Activated T-helper 17 cell treated with anti-CD3 and anti-CD28 coated beads, Interleukin-2, amount 50 U/mL, for 72 hours (primary cell): ENCODE measurements at regions not wholly inside any gene's neighbourhood (a gene's known extent, or its start where the extent isn't known, plus 50 kb on each side); places are given as distances from the start of the nearest gene placed in this dataset.

Experiments
- ATAC-seq: fragments of 150-1000 bp; cut with Tn5 transposase; replicated peaks from 2 replicates; pipeline ENCODE4 v1.10.0; 2021; ENCODE audit warnings: mild to moderate bottlenecking, moderate library complexity
- H3K27ac Mint-ChIP-seq: one replicate; pipeline ENCODE4 v1.8.0; 2022; ENCODE audit warnings: mixed read lengths
- H3K27me3 Mint-ChIP-seq: one replicate; pipeline ENCODE4 v1.8.0; 2022; ENCODE audit warnings: mixed read lengths
- H3K36me3 Mint-ChIP-seq: one replicate; pipeline ENCODE4 v1.8.0; 2022; ENCODE audit warnings: low read depth, mild to moderate bottlenecking, mixed read lengths
- H3K4me1 Mint-ChIP-seq: one replicate; pipeline ENCODE4 v1.8.0; 2022; ENCODE audit warnings: mixed read lengths
- H3K4me3 Mint-ChIP-seq: one replicate; pipeline ENCODE4 v1.8.0; 2022; ENCODE audit warnings: mild to moderate bottlenecking, mixed read lengths
- H3K9me3 Mint-ChIP-seq: one replicate; pipeline ENCODE4 v1.8.0; 2022; ENCODE audit warnings: mixed read lengths

DNA sequence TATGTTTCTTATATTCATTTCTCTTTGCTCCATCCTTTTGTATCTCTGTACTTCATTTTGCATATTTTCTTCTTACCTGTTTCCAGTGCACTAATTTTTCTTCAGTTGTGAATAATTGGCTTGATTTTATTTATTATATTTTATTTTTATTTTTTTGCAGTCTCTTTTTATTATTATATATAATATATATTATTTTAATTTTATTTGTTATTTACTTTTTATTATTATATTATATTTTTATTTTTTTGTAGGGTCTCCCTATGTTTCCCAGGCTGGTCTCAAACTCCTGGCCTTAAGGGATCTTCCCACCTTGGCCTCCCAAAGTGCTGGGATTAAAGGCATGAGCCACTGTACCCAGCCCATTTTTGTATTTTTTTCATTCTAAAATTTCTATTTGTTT lies 213.1 kb upstream of the TSC22D2 start:
- Mint-ChIP-seq H3K27me3 (peaks cover 21% of the 10 kb centered on the region), H3K4me1 (no peaks in the 10 kb centered on the region), H3K27ac (no peak overlapping the region), H3K9me3 (no peaks in the 10 kb centered on the region), H3K36me3 (no peaks in the 10 kb centered on the region), H3K4me3 (no peak overlapping the region)
- no peak for ATAC-seq

DNA sequence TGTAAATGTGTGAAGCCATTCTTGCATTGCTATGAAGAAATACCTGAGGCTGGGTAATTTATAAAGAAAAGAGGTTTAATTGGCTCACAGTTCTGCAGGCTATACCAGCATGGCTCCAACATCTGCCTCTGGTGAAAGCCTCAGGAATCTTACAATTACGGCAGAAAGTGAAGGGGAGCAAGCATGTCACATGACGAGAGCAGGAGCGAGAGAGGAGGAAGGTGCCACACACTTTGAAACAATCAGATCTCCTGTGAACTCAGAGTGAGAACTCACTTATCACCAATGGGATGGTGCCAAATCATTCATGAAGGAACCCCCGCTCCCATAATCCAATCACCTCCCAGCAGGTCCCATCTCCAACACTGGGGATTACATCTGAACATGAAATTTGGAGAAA lies 213.6 kb upstream of the TSC22D2 start:
- no peaks in the 10 kb centered on the region for H3K9me3 Mint-ChIP-seq
- H3K36me3 Mint-ChIP-seq: no peaks in the 10 kb centered on the region
- H3K4me1 Mint-ChIP-seq: no peaks in the 10 kb centered on the region
- H3K27me3 Mint-ChIP-seq: peaks cover 21% of the 10 kb centered on the region
- no peak overlapping the region for H3K27ac Mint-ChIP-seq
- ATAC-seq: no peak
- no peak overlapping the region for H3K4me3 Mint-ChIP-seq

DNA sequence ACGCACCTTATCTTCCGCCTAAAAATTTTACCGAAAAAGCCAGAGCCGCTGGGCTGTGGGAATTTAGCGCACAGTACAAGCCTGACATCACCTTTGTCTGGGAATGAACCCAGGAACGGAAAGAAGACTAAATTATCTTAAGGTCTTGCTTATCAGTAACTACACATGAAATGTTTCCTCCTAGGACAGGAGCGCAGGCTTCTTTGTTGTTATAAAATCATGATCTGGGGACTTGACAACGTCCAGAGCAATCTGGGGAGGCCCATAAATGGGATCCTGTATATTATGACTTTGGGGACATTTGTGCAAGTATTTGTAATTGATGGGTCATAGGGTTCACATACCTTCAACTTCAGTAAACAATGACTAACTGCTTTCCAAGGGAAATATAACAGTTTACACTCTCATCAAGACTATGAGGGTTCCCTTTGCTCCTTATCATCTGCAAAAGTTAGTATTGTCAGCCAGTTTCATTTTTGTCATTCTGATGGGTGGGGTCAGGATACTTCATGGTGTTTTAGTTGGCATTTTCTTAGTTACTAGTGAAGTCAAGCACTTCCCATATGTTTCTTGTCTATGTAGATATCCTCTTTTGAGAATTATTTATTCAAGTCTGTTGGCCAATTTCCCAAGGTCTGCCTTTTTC lies 213.9 kb upstream of the PFN2 start:
- Mint-ChIP-seq H3K9me3 (no peaks in the 10 kb centered on the region), H3K27me3 (peaks cover 12% of the 10 kb centered on the region), H3K36me3 (no peaks in the 10 kb centered on the region), H3K4me1 (no peaks in the 10 kb centered on the region), H3K4me3 (no peak overlapping the region), H3K27ac (no peak overlapping the region)
- no peak for ATAC-seq

DNA sequence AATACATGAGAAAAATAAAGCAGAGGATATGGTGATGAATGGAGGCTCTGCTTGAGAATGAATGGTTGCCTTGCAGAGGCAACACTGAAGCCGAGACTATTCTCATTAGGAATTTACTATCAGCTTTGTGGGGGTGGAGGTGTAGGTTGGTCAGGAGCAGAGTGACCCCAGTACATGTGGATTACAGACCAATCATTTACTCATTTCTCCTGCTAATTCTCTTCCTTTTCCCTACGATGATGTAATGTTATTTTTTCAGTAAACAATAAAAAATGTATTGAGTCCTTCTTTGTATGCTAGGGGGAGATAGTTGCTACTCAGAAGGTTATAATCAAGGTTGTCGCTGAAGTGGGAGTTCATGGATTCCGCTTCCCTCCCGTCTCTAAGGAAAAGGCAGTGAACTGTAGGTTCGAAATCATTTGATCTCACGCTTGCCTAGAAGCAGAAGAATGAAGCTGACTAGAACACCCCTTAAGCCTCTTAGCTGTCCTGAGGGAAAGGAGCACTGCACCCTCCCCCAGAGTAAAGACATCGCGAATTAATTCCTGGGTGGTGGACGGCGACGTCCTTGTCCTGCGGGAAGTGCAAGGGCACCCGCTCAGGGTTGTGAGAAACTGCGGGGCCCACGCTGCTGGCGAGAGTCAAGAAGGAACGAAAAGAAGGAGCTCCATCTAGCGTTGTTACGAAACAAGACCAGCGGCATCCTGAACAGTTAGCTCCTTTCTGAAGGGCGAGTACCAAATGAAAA lies 213.2 kb upstream of the PFN2 start:
- Mint-ChIP-seq H3K9me3 (no peaks in the 10 kb centered on the region), H3K36me3 (no peaks in the 10 kb centered on the region), H3K27me3 (peaks cover 12% of the 10 kb centered on the region), H3K4me3 (no peak overlapping the region), H3K4me1 (no peaks in the 10 kb centered on the region), H3K27ac (no peak overlapping the region)
- ATAC-seq: peak; percentile 77

DNA sequence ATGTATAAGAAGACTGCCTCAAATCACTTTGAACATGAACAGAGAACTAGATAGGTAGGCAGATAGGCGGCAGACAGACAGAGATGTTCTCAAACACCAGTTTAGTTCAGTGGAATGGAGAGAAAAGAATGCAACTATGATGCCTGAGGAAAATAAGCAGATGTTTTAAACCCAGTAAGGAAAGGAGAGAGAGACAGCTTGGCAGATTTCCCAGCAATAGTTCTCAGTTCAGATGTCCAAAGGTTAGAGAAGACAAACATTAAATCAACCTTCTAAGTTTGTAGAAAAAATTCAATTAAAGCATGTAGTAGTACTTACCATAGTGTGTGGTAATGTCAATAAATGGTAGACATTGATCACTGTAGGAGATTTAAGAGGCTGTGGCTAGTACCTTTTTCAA lies 209.6 kb upstream of the PFN2 start:
- no peak overlapping the region for H3K4me3 Mint-ChIP-seq
- H3K9me3 Mint-ChIP-seq: no peaks in the 10 kb centered on the region
- H3K36me3 Mint-ChIP-seq: no peaks in the 10 kb centered on the region
- ATAC-seq: no peak
- H3K27me3 Mint-ChIP-seq: peaks cover 11% of the 10 kb centered on the region
- no peak overlapping the region for H3K27ac Mint-ChIP-seq
- H3K4me1 Mint-ChIP-seq: no peaks in the 10 kb centered on the region

DNA sequence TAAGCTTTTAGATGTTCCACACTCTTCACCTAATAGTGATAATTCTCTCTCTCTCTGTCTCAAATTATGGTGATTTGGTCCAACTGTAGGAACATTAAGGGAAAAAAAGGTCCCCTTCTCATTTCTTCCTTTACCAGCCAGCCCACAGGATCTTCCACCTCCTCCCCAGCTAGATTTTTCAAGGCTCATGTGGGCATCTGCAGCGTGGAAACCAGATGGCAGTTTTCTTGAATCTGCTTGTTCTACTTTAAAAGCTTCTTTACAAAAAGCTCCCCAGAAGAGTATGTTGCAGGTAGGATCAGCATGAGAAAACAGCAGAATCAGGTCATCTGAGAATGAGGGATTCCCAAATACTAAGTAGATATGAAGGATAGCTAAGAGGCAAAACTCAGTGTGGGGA lies 208.6 kb upstream of the PFN2 start:
- H3K36me3 Mint-ChIP-seq: no peaks in the 10 kb centered on the region
- peaks cover 15% of the 10 kb centered on the region for H3K27me3 Mint-ChIP-seq
- H3K9me3 Mint-ChIP-seq: no peaks in the 10 kb centered on the region
- H3K4me3 Mint-ChIP-seq: no peak overlapping the region
- no peaks in the 10 kb centered on the region for H3K4me1 Mint-ChIP-seq
- no peak for ATAC-seq
- no peak overlapping the region for H3K27ac Mint-ChIP-seq

DNA sequence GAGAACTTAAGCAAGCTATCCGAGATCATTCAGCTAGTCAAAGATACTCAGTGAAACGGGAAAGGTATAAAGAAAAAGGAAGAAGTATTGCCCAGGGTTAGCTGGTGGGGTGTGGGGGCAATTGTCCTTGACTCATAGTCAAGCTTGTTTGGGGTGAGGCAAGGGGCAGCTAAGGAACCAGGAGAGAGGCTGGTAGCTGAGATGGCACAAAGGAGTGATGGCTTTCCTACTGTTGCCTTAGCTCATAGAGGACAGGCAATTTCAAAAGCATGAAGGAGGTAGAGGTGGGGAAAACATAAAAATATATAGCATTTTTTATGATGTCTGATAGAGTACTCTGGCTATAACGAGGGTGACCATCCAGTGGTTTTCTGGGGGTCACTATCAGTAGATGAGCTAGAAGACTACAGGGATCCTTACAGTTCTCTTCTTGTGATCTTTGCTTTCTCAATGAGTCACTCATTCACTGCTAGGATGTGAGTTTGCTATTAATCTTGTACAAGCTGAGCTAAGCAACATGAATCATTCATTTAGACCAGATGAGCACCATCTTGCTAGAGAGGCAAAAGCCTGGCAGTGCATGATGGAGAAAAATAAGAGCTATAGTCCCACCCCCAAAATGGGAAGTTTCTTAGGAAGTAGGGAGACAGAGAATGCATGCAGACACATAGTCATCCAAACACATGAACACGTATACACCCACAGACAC lies 207.1 kb upstream of the PFN2 start:
- H3K4me3 Mint-ChIP-seq: no peak overlapping the region
- ATAC-seq: no peak
- no peaks in the 10 kb centered on the region for H3K36me3 Mint-ChIP-seq
- no peaks in the 10 kb centered on the region for H3K9me3 Mint-ChIP-seq
- no peaks in the 10 kb centered on the region for H3K4me1 Mint-ChIP-seq
- peaks cover 18% of the 10 kb centered on the region for H3K27me3 Mint-ChIP-seq
- no peak overlapping the region for H3K27ac Mint-ChIP-seq

DNA sequence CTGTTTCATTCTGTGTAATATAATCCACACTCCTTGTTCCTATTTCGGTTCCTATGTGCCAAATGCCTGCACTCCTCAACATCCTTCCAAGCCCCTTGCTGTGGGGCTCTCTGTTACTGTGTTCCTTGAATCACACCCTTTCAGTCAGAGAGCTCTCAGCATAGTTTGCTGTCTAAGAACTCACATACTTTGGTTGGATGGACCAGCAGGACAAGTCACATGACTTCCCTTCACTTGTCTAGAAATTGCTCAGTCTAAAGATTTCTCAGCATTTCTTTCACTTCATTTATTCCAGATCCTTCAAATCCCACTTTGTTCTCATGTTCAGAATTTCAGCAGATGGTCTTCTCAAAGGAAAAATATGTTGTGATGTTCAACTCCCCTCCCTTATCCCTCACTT lies 203.5 kb upstream of the PFN2 start:
- H3K4me1 Mint-ChIP-seq: no peaks in the 10 kb centered on the region
- no peak overlapping the region for H3K27ac Mint-ChIP-seq
- ATAC-seq: no peak
- H3K4me3 Mint-ChIP-seq: no peak overlapping the region
- peaks cover 17% of the 10 kb centered on the region for H3K27me3 Mint-ChIP-seq
- H3K9me3 Mint-ChIP-seq: no peaks in the 10 kb centered on the region
- no peaks in the 10 kb centered on the region for H3K36me3 Mint-ChIP-seq

DNA sequence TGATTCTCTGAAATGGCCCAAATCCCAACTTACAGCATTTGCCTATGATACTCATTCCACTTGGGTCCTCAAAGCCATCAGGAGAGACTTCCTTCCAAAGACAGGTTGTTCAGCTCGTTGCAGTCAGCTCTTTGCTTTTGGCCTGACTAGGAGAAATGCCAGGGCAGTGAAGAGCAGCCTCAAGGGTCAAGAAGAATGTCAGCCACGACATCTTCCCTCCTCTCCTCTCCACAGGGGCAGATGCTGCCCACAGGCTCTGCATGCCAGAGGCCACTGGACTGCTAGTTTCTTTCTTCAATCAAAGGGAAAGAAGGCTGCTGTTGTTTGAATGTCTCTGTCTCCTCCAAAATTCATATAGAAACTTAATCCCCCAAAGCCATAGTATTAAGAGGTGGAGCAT lies 201.7 kb upstream of the PFN2 start:
- Mint-ChIP-seq H3K4me3 (no peak overlapping the region), H3K4me1 (no peaks in the 10 kb centered on the region), H3K27ac (no peak overlapping the region), H3K36me3 (no peaks in the 10 kb centered on the region), H3K9me3 (no peaks in the 10 kb centered on the region), H3K27me3 (peaks cover 17% of the 10 kb centered on the region)
- no peak for ATAC-seq

DNA sequence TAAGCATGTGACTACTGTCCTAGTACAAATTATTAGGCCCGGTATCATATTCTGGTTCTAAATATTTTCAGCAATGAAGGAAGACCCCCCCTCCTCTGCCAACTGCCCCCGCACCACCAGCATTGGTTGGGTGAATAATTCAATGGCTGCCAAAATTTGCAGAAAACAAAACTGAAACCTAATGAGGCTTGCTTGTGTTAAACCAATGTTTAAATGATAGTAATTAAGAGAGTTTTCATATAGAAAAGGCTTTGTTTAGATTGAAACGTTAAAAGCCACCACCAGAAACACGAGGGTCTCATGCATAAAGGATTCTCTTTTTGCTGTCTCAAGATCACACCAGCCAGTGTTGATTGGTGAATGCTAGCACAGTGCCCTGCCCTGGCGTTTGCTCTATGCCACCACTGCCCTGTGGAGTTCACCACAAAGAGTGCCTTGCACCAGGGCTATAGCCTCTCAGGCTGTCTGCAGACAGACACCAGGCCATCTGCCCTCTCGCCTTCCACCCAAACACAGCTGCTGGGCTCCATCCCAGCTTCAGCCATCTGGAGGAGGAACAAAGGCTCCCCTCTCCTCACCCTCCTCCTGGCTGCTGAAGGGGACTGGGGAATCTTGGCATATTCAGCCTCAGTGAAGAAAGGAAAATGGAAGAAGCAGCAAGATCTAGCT lies 200.3 kb upstream of the PFN2 start:
- Mint-ChIP-seq H3K36me3 (no peaks in the 10 kb centered on the region), H3K9me3 (no peaks in the 10 kb centered on the region), H3K4me3 (no peak overlapping the region), H3K4me1 (no peaks in the 10 kb centered on the region), H3K27me3 (peaks cover 21% of the 10 kb centered on the region), H3K27ac (no peak overlapping the region)
- ATAC-seq: no peak

DNA sequence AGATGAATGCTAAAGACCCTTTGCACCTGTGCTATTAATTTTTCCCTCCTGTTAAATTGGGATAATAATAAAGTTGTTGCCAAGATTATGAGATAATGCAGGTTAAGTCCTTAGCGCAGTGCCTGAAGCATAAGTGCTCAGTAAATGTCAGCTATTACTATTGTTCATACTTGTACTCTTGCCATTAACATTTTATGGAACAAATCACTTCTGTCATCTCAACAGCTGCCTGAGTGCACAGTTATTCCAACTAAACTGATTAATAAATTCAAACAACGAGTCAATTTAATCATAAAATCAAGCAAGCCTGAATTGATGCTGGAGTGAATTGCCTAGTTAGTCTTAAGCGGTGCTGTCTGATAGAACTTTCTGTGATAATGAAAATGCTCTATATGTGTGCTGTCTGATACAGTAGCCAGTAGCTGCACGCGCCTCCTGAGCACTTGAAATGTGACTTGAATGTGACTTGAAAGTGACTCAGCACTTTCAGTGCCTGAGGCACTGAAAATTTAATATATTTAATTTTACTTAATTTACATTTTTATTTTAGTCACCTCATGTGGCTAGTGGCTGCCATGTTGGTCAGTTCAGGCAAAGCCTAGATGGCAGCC lies 198.7 kb upstream of the PFN2 start:
- no peak overlapping the region for H3K4me3 Mint-ChIP-seq
- no peak for ATAC-seq
- no peaks in the 10 kb centered on the region for H3K4me1 Mint-ChIP-seq
- peaks cover 16% of the 10 kb centered on the region for H3K27me3 Mint-ChIP-seq
- no peak overlapping the region for H3K27ac Mint-ChIP-seq
- no peaks in the 10 kb centered on the region for H3K36me3 Mint-ChIP-seq
- H3K9me3 Mint-ChIP-seq: no peaks in the 10 kb centered on the region

DNA sequence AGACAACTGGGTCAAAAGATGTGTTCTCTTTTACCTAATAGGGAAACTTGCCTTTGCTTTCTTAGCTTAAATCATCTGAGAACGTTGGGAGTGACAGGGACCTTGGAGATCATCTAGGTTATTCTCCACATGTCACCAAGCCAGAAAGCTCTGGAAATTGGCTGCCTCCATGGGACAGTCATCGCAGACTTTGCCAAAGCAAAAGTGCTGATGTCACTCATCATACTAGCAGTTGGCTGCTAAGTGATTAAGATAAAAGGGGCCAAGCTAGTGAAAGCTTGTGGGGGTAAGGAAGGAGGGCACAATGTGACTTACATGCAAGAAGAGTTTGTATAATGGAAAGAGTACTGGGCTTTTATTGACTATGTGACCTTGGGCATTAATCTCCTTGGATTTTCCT lies 198.0 kb upstream of the PFN2 start:
- Mint-ChIP-seq H3K4me3 (no peak overlapping the region), H3K36me3 (no peaks in the 10 kb centered on the region), H3K4me1 (no peaks in the 10 kb centered on the region), H3K9me3 (no peaks in the 10 kb centered on the region), H3K27ac (no peak overlapping the region), H3K27me3 (peaks cover 12% of the 10 kb centered on the region)
- ATAC-seq: no peak

DNA sequence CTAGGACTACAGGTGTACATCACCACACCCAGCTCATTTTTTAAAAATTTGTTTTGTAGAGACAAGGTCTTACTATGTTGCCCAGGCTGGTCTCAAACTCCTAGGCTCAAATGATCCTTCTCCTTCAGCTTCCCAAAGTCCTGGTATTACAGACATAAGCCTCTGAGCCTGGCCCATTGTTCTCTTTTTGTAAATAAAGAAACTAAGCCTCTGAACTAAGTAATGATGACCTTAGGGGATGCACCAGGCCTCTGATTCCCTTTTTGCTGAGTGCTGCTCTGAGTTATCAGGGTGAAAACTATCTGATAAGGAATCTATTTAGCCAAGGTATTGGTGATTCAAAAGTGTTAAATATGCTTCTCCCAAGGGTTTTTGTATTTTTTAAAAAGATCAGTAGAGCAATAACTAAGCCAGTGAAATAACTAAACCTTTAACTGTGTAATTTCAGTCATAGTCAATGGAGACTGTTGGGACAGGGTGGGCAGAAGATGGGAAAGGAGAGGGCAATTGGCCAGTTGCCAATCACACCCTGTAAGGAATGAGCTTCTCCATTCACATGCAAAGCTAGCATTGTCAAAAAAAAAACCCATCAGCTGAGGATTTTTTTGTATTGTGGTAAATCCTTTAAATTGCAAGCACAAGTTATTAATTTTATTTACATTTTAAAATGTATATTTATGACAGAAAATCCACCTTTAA lies 194.8 kb upstream of the PFN2 start:
- Mint-ChIP-seq H3K36me3 (no peaks in the 10 kb centered on the region), H3K27me3 (peaks cover 8% of the 10 kb centered on the region), H3K4me1 (no peaks in the 10 kb centered on the region), H3K27ac (no peak overlapping the region), H3K4me3 (no peak overlapping the region), H3K9me3 (no peaks in the 10 kb centered on the region)
- ATAC-seq: no peak

DNA sequence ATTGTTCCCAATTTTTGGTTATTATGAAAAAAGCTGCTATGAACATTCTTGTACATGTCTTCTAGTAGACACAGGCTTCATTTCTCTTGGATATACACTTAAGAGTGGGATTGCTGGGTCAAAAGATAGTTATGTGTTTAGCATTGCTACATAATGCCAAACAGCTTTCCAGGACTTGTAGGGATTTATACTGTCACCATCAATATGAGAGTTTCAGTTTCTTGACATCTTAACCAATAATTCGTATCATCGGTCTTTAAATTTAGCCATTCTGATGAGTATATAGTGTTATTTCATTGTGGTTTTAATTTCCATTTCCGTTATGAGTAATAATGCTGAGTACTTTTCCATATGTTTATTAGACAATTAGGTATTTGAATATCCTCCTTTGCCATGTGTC lies 190.3 kb upstream of the PFN2 start:
- Mint-ChIP-seq H3K27ac (no peak overlapping the region), H3K27me3 (peaks cover 7% of the 10 kb centered on the region), H3K9me3 (no peaks in the 10 kb centered on the region)

More for the DNA sequence above, 190.3 kb upstream of the PFN2 start:
- Mint-ChIP-seq H3K4me1 (no peaks in the 10 kb centered on the region), H3K4me3 (no peak overlapping the region), H3K36me3 (no peaks in the 10 kb centered on the region)
- no peak for ATAC-seq
